ENCODE measurements at regions not wholly inside any gene's neighbourhood (a gene's known extent, or its start where the extent isn't known, plus 50 kb on each side); places are given as distances from the start of the nearest gene placed in this dataset.
"Not testable (repeated sequence)": the region's sequence is repeated elsewhere in the genome, so short reads cannot be mapped to it uniquely, and the experiment has no call there.

- H3K9me3 ChIP-seq, result no peaks in the 10 kb centered on the region
- H3K4me1 ChIP-seq, result peaks cover 6% of the 10 kb centered on the region
- ATAC-seq (no peak), DNase-seq (no peak)
- no peak overlapping the region for H3K4me3 ChIP-seq
- no peak for TF ChIP-seq CTCF (IDR thresholded peaks at IDR 0.05)
- no peaks in the 10 kb centered on the region for H3K27me3 ChIP-seq
- no peaks in the 10 kb centered on the region for H3K36me3 ChIP-seq
- intact Hi-C loops (cut with DNase I), result no loop called here
- H3K27ac ChIP-seq, result no peak overlapping the region
Observed at GRCh38 chr1:175265091-175265490, 72.5 kb upstream of the KIAA0040 start.

- H3K36me3 ChIP-seq, result no peaks in the 10 kb centered on the region
- H3K27me3 ChIP-seq, result no peaks in the 10 kb centered on the region
- H3K4me1 ChIP-seq, result no peaks in the 10 kb centered on the region
- no peak for TF ChIP-seq CTCF (IDR thresholded peaks at IDR 0.05)
- no peak overlapping the region for H3K4me3 ChIP-seq
- intact Hi-C loops (cut with DNase I), result no loop called here
- no peak overlapping the region for H3K27ac ChIP-seq
- DNase-seq, result no peak
- H3K9me3 ChIP-seq, result no peaks in the 10 kb centered on the region
- ATAC-seq, result no peak
Observed at GRCh38 chr1:175262621-175263020, 70.0 kb upstream of the KIAA0040 start.

- H3K4me3 ChIP-seq; H3K9me3 ChIP-seq; H3K27ac ChIP-seq; H3K27me3 ChIP-seq; H3K4me1 ChIP-seq; H3K36me3 ChIP-seq; DNase-seq; intact Hi-C loops (cut with DNase I); ATAC-seq: not testable (repeated sequence)
Observed at GRCh38 chr1:175256246-175256645, 63.7 kb upstream of the KIAA0040 start.

- Histone ChIP-seq H3K9me3 (no peaks in the 10 kb centered on the region), H3K27ac (no peak overlapping the region), H3K36me3 (no peaks in the 10 kb centered on the region), H3K4me3 (no peak overlapping the region), H3K27me3 (no peaks in the 10 kb centered on the region), H3K4me1 (no peaks in the 10 kb centered on the region)
- DNase-seq (no peak), ATAC-seq (no peak)
- intact Hi-C loops (cut with DNase I), result no loop called here
- TF ChIP-seq CTCF (IDR thresholded peaks at IDR 0.05), result no peak
Observed at GRCh38 chr1:175254190-175254589, 61.6 kb upstream of the KIAA0040 start.

- intact Hi-C loops (cut with DNase I), result no loop called here
- Histone ChIP-seq H3K27ac (no peak overlapping the region), H3K36me3 (no peaks in the 10 kb centered on the region), H3K27me3 (no peaks in the 10 kb centered on the region), H3K4me1 (no peaks in the 10 kb centered on the region), H3K9me3 (no peaks in the 10 kb centered on the region), H3K4me3 (no peak overlapping the region)
- no peak for DNase-seq
- ATAC-seq, result no peak
- no peak for TF ChIP-seq CTCF (IDR thresholded peaks at IDR 0.05)
Observed at GRCh38 chr1:175252561-175252960, 60.0 kb upstream of the KIAA0040 start.

GRCh38 chr1:175250027-175250426, 57.5 kb upstream of the KIAA0040 start:
- no peaks in the 10 kb centered on the region for H3K9me3 ChIP-seq
- no peaks in the 10 kb centered on the region for H3K27me3 ChIP-seq
- intact Hi-C loops (cut with DNase I), result no loop called here
- no peak overlapping the region for H3K4me3 ChIP-seq
- no peak for TF ChIP-seq CTCF (IDR thresholded peaks at IDR 0.05)
- ATAC-seq, result peak; percentile 40
- H3K4me1 ChIP-seq, result no peaks in the 10 kb centered on the region
- H3K27ac ChIP-seq, result no peak overlapping the region
- DNase-seq, result no peak
- H3K36me3 ChIP-seq, result no peaks in the 10 kb centered on the region

GRCh38 chr1:175248036-175248435, 55.5 kb upstream of the KIAA0040 start:
- H3K4me3 ChIP-seq; intact Hi-C loops (cut with DNase I); ATAC-seq; H3K4me1 ChIP-seq; DNase-seq; H3K36me3 ChIP-seq; H3K9me3 ChIP-seq; H3K27me3 ChIP-seq; H3K27ac ChIP-seq: not testable (repeated sequence)

- H3K9me3 ChIP-seq; H3K27me3 ChIP-seq; H3K27ac ChIP-seq; DNase-seq; intact Hi-C loops (cut with DNase I); H3K4me3 ChIP-seq; H3K4me1 ChIP-seq; H3K36me3 ChIP-seq; ATAC-seq: not testable (repeated sequence)
Observed at GRCh38 chr1:175247056-175247455, 54.5 kb upstream of the KIAA0040 start.
